ENCODE measurements at regions not wholly inside any gene's neighbourhood (a gene's known extent, or its start where the extent isn't known, plus 50 kb on each side); places are given as distances from the start of the nearest gene placed in this dataset.

DNA sequence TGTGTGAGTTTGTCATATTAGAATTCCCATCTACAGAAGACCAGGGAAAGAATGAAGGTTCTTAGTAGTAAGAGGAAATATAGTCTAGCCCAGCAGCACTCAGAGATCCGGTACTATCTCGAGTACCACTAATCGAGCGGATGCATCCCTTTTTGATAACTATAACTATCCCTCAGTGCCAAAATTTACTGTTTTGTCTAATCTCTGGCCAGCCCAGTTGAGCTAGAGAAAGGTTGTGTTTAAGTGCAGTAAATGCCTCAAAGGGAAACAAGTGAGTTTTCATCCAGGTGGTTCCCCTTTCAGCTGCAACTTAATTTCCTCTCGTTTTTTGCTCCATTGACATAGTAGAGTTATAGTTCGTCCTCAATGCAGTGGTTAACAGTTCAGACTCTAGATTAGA, 146.7 kb downstream of the GPBP1 start:
- peaks cover 40% of the 10 kb centered on the region for H3K27me3 Mint-ChIP-seq
- H3K4me3 Mint-ChIP-seq, result no peak overlapping the region
- H3K9me3 Mint-ChIP-seq, result no peaks in the 10 kb centered on the region
- H3K36me3 Mint-ChIP-seq (ENCODE audit: insufficient read depth), result peaks cover 2% of the 10 kb centered on the region
- H3K27ac Mint-ChIP-seq (ENCODE audit: low read depth), result no peak overlapping the region
- ATAC-seq (replicated peaks; ENCODE audit: extremely low read depth, poor library complexity, severe bottlenecking) (no peak), DNase-seq (ENCODE audit: low spot score in 2 of 2) (no peak)
- no peaks in the 10 kb centered on the region for H3K4me1 Mint-ChIP-seq

GRCh38 chr5:57319628-57320027, 145.8 kb downstream of the GPBP1 start:
- H3K27me3 Mint-ChIP-seq, result peaks cover 47% of the 10 kb centered on the region
- H3K36me3 Mint-ChIP-seq (ENCODE audit: insufficient read depth), result peaks cover 2% of the 10 kb centered on the region
- DNase-seq (ENCODE audit: low spot score in 2 of 2), result no peak
- no peaks in the 10 kb centered on the region for H3K9me3 Mint-ChIP-seq
- no peak overlapping the region for H3K27ac Mint-ChIP-seq (ENCODE audit: low read depth)
- no peaks in the 10 kb centered on the region for H3K4me1 Mint-ChIP-seq
- no peak for ATAC-seq (replicated peaks; ENCODE audit: extremely low read depth, poor library complexity, severe bottlenecking)
- H3K4me3 Mint-ChIP-seq, result no peak overlapping the region

DNA sequence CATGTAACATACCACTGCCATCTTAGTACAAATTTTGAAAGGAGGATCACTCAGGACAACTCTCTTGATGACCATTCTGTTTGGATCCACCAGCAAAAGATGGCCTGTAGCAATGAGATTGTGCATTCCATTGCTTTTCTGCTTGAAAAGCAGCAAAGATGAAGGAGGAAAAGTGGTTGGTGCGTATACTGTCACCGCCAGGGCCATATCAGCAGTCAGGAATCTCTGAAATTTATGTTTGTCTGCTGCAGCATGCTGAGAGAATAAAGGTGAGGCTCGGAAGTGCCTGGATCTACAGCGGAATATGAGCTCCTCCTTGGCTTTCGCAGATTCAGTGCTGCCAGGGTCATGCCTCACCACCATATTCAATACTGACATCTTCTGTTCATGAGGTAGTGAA, 144.4 kb downstream of the GPBP1 start:
- H3K27ac Mint-ChIP-seq (ENCODE audit: low read depth), result no peak overlapping the region
- H3K4me3 Mint-ChIP-seq, result no peak overlapping the region
- H3K27me3 Mint-ChIP-seq, result peaks cover 50% of the 10 kb centered on the region
- H3K9me3 Mint-ChIP-seq, result no peaks in the 10 kb centered on the region
- DNase-seq (ENCODE audit: low spot score in 2 of 2) (no peak), ATAC-seq (replicated peaks; ENCODE audit: extremely low read depth, poor library complexity, severe bottlenecking) (no peak)
- peaks cover 2% of the 10 kb centered on the region for H3K36me3 Mint-ChIP-seq (ENCODE audit: insufficient read depth)
- H3K4me1 Mint-ChIP-seq, result no peaks in the 10 kb centered on the region

GRCh38 chr5:57317341-57317740, 143.5 kb downstream of the GPBP1 start:
- Mint-ChIP-seq H3K27ac (ENCODE audit: low read depth) (no peak overlapping the region), H3K4me3 (no peak overlapping the region), H3K27me3 (peaks cover 47% of the 10 kb centered on the region), H3K36me3 (ENCODE audit: insufficient read depth) (peaks cover 2% of the 10 kb centered on the region), H3K4me1 (no peaks in the 10 kb centered on the region), H3K9me3 (no peaks in the 10 kb centered on the region)
- DNase-seq (ENCODE audit: low spot score in 2 of 2), result no peak
- no peak for ATAC-seq (replicated peaks; ENCODE audit: extremely low read depth, poor library complexity, severe bottlenecking)

DNA sequence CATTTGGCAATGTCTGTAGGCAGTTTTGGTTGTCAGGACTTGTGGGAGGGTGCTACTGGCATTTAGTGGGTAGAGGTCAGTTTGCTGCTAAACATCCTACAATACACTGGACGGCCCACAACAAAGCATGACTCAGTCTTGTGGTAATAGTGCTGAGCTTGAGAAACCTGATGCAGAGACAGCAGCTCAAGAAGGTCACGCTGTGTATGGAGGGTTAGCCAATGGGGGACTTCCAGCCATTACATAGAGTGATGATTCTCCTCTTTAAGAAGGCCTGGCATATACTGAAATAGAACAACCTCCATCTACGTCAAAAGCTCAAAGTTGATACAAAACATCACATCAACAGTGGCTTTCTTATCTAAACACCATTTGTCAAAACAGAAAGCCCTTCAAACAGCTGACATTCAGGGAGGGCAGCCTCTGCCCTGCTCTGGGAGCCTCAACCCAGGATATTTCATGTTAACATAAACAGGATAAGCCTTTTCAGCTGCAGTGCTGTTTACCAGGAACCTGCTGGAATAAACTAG, 143.0 kb downstream of the GPBP1 start:
- no peaks in the 10 kb centered on the region for H3K9me3 Mint-ChIP-seq
- H3K27ac Mint-ChIP-seq (ENCODE audit: low read depth), result no peak overlapping the region
- ATAC-seq (replicated peaks; ENCODE audit: extremely low read depth, poor library complexity, severe bottlenecking), result no peak
- no peak for DNase-seq (ENCODE audit: low spot score in 2 of 2)
- peaks cover 2% of the 10 kb centered on the region for H3K36me3 Mint-ChIP-seq (ENCODE audit: insufficient read depth)
- H3K4me1 Mint-ChIP-seq, result no peaks in the 10 kb centered on the region
- H3K4me3 Mint-ChIP-seq, result no peak overlapping the region
- peaks cover 42% of the 10 kb centered on the region for H3K27me3 Mint-ChIP-seq

DNA sequence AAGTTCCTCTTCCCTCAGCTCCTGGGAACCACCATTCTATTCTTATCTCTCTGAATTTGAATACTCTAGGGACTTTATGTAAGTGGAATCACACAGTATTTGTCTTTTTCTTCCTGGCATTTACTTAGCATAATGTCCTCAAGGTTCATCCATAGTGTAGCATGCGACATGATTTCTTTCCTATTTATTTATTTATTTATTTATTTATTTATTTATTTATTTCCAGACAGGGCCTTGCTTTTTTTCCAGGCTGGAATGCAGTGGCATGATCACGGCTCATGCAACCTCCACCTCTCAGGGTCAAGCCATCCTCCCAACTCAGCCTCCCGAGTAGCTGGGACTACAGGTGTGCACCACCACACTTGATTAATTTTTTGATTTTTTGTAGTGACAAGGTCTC, 142.1 kb downstream of the GPBP1 start:
- H3K4me3 Mint-ChIP-seq, result no peak overlapping the region
- H3K36me3 Mint-ChIP-seq (ENCODE audit: insufficient read depth), result peaks cover 2% of the 10 kb centered on the region
- no peak overlapping the region for H3K27ac Mint-ChIP-seq (ENCODE audit: low read depth)
- H3K27me3 Mint-ChIP-seq, result peaks cover 33% of the 10 kb centered on the region
- ATAC-seq (replicated peaks; ENCODE audit: extremely low read depth, poor library complexity, severe bottlenecking), result no peak
- H3K4me1 Mint-ChIP-seq, result no peaks in the 10 kb centered on the region
- DNase-seq (ENCODE audit: low spot score in 2 of 2), result no peak
- H3K9me3 Mint-ChIP-seq, result no peaks in the 10 kb centered on the region
